ENCODE measurements at regions not wholly inside any gene's neighbourhood (a gene's known extent, or its start where the extent isn't known, plus 50 kb on each side); places are given as distances from the start of the nearest gene placed in this dataset.

DNA sequence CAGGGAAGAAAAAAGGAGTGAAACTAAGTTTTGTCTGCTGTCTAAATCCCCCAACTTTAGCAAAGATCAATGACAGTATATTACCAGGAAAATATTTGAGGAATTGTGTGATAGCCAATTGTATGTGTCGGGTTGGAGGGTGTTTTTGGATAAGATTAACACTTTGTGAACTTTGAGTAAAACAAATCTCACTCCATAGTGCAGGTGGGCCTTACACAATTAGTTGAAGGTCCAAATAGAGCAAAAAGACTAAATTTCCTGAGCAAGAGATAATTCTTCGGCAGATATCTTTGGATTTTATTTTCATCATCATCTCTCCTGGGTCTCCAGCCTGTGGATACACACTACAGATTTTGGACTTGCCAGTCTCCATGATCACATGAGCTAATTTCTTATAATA is 152.8 kb upstream of the CWC22 start:
- no peak overlapping the region for H3K9ac ChIP-seq
- H3K79me2 ChIP-seq (ENCODE audit: insufficient read depth): no peaks in the 10 kb centered on the region
- no peaks in the 10 kb centered on the region for H3K9me3 ChIP-seq
- no peaks in the 10 kb centered on the region for H3K9me2 ChIP-seq
- ChIA-PET POLR2A (no interaction called here), CTCF (no interaction called here)
- no peak for DNase-seq
- no peak overlapping the region for H3K27ac ChIP-seq (ENCODE audit: low read depth in 2 of 2, low read length in 1 of 2)
- H3K27me3 ChIP-seq (ENCODE audit: insufficient read depth): no peaks in the 10 kb centered on the region
- no peaks in the 10 kb centered on the region for H4K20me1 ChIP-seq (ENCODE audit: insufficient read depth)
- H3K36me3 ChIP-seq (replicated peaks in 1 of 2; ENCODE audit: control insufficient read depth in 1 of 2, insufficient read depth in 2 of 2, low read length in 1 of 2): no peaks in the 10 kb centered on the region
- no peak overlapping the region for H3K4me2 ChIP-seq
- TF ChIP-seq RXRA (IDR thresholded peaks at IDR 0.05; ENCODE audit: borderline replicate concordance, low read depth) (no peak), NFIC (IDR thresholded peaks at IDR 0.05; ENCODE audit: borderline replicate concordance) (no peak), POLR2AphosphoS5 (IDR thresholded peaks at IDR 0.05; ENCODE audit: low read depth, low read length) (no peak), SMC3 (IDR thresholded peaks at IDR 0.05; ENCODE audit: low read depth, low read length) (no peak), RFX5 (IDR thresholded peaks at IDR 0.05; ENCODE audit: low read length) (no peak), MEF2A (IDR thresholded peaks at IDR 0.05; ENCODE audit: borderline replicate concordance, low read depth) (no peak), GABPA (IDR thresholded peaks at IDR 0.05; ENCODE audit: low read depth) (no peak), NRF1 (IDR thresholded peaks at IDR 0.05; ENCODE audit: low read depth, low read length) (no peak), FOSL2 (IDR thresholded peaks at IDR 0.05; ENCODE audit: borderline replicate concordance, low read depth) (no peak)
- TF ChIP-seq, protein P1, sequence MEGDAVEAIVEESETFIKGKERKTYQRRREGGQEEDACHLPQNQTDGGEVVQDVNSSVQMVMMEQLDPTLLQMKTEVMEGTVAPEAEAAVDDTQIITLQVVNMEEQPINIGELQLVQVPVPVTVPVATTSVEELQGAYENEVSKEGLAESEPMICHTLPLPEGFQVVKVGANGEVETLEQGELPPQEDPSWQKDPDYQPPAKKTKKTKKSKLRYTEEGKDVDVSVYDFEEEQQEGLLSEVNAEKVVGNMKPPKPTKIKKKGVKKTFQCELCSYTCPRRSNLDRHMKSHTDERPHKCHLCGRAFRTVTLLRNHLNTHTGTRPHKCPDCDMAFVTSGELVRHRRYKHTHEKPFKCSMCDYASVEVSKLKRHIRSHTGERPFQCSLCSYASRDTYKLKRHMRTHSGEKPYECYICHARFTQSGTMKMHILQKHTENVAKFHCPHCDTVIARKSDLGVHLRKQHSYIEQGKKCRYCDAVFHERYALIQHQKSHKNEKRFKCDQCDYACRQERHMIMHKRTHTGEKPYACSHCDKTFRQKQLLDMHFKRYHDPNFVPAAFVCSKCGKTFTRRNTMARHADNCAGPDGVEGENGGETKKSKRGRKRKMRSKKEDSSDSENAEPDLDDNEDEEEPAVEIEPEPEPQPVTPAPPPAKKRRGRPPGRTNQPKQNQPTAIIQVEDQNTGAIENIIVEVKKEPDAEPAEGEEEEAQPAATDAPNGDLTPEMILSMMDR (IDR thresholded peaks at IDR 0.05): no peak
- TF ChIP-seq, protein P2, sequence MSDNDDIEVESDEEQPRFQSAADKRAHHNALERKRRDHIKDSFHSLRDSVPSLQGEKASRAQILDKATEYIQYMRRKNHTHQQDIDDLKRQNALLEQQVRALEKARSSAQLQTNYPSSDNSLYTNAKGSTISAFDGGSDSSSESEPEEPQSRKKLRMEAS (IDR thresholded peaks at IDR 0.05; ENCODE audit: low read depth): no peak
- TF ChIP-seq, protein P3, sequence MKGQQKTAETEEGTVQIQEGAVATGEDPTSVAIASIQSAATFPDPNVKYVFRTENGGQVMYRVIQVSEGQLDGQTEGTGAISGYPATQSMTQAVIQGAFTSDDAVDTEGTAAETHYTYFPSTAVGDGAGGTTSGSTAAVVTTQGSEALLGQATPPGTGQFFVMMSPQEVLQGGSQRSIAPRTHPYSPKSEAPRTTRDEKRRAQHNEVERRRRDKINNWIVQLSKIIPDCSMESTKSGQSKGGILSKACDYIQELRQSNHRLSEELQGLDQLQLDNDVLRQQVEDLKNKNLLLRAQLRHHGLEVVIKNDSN (IDR thresholded peaks at IDR 0.05; ENCODE audit: borderline replicate concordance, low read depth): no peak
- no peak overlapping the region; the same call in 1 of the 2 replicates for H2AFZ ChIP-seq (ENCODE audit: low read depth)
- no peaks in the 10 kb centered on the region for H3F3A ChIP-seq (replicated peaks; ENCODE audit: insufficient read depth)
- WGBS (ENCODE audit: low lambda C conversion rate): 38% methylated on average over 2 of the region's 2 CpGs
- no peak overlapping the region for H3K4me3 ChIP-seq (ENCODE audit: low read depth in 2 of 2, low read length in 1 of 2)
- H3K4me1 ChIP-seq (ENCODE audit: control insufficient read depth in 1 of 2, insufficient read depth in 2 of 2, low read depth in 1 of 2, low read length in 1 of 2): no peaks in the 10 kb centered on the region; a peak in 1 of 4 replicates

DNA sequence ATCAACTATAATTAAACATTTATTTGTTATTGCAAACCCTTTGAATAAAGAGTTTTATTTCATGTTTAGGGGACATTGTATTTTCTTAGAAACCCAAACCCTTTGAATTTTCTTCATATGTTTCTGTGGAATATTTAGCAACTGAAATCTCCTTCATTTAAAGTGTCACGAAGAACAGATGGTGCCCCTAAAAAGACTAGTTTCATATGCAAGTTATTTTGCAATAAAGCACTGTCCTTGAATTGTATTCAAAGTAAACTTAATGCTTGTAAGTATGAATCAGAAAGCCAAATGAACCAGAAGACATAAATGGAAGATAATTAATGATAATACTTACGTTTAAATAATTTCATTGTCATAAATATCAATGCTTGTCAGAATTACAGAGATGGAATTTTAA is 151.9 kb upstream of the CWC22 start:
- ChIA-PET POLR2A (no interaction called here), CTCF (no interaction called here)

More for the DNA sequence above, 151.9 kb upstream of the CWC22 start:
- Histone ChIP-seq H3K4me3 (ENCODE audit: low read depth in 2 of 2, low read length in 1 of 2) (no peak overlapping the region), H3K4me2 (no peak overlapping the region), H3F3A (replicated peaks; ENCODE audit: insufficient read depth) (no peaks in the 10 kb centered on the region), H3K79me2 (ENCODE audit: insufficient read depth) (no peaks in the 10 kb centered on the region), H3K27me3 (ENCODE audit: insufficient read depth) (no peaks in the 10 kb centered on the region), H3K9me2 (no peaks in the 10 kb centered on the region), H3K27ac (ENCODE audit: low read depth in 2 of 2, low read length in 1 of 2) (no peak overlapping the region), H3K9ac (no peak overlapping the region), H4K20me1 (ENCODE audit: insufficient read depth) (no peaks in the 10 kb centered on the region), H3K36me3 (replicated peaks in 1 of 2; ENCODE audit: control insufficient read depth in 1 of 2, insufficient read depth in 2 of 2, low read length in 1 of 2) (no peaks in the 10 kb centered on the region), H3K4me1 (ENCODE audit: control insufficient read depth in 1 of 2, insufficient read depth in 2 of 2, low read depth in 1 of 2, low read length in 1 of 2) (no peaks in the 10 kb centered on the region; a peak in 1 of 4 replicates), H2AFZ (ENCODE audit: low read depth) (no peak overlapping the region), H3K9me3 (no peaks in the 10 kb centered on the region)
- DNase-seq: no peak
- TF ChIP-seq SIN3A (IDR thresholded peaks at IDR 0.05; ENCODE audit: borderline replicate concordance, low read depth, low read length): no peak
- TF ChIP-seq FOXM1 (IDR thresholded peaks at IDR 0.05; ENCODE audit: low read depth): no peak
- 53% methylated on average over 2 of the region's 2 CpGs for WGBS (ENCODE audit: low lambda C conversion rate)

Data from SK-N-SH (cell line).